Lower lobe of right lung (tissue), 2 donors: ENCODE measurements at regions not wholly inside any gene's neighbourhood (a gene's known extent, or its start where the extent isn't known, plus 50 kb on each side); places are given as distances from the start of the nearest gene placed in this dataset.
A peak's percentile ranks its signal among the peaks of the same experiment; 100 is the strongest.

Source experiments
- ATAC-seq, 2 donors: fragments of 200-7000 bp; cut with Tn5 transposase; one replicate each; pipeline ENCODE4 v1.9.1; 2020 to 2022; ENCODE audit warnings: mild to moderate bottlenecking in 2 of 2, moderate library complexity in 2 of 2
- DNase-seq: peaks from one replicate; pipeline ENCODE4 v3.0.0-alpha.2; 2020
- H3K27ac ChIP-seq: fragments of 200-600 bp; one replicate; pipeline ENCODE4 v1.8.0; 2022
- H3K27me3 ChIP-seq: fragments of 200-600 bp; one replicate; pipeline ENCODE4 v1.8.0; 2022; ENCODE audit warnings: low read depth
- H3K36me3 ChIP-seq: fragments of 200-600 bp; one replicate; pipeline ENCODE4 v1.8.0; 2022; ENCODE audit warnings: mild to moderate bottlenecking
- H3K4me1 ChIP-seq: fragments of 200-600 bp; one replicate; pipeline ENCODE4 v1.8.0; 2022
- H3K4me3 ChIP-seq: fragments of 200-600 bp; one replicate; pipeline ENCODE4 v1.8.0; 2022; ENCODE audit warnings: mild to moderate bottlenecking
- H3K9me3 ChIP-seq: fragments of 200-600 bp; one replicate; pipeline ENCODE4 v1.8.0; 2022
- intact Hi-C: fragments of 100-400 bp; cut with DNase I; formaldehyde crosslinking; loops from one replicate; pipeline ENCODE4 v1.11.0; 2022
- TF ChIP-seq, protein P1 (sequence below): fragments of 200-600 bp; IDR thresholded peaks from one replicate; pipeline ENCODE4 v1.8.0; 2022; ENCODE audit warnings: antibody characterized with exemption, mild to moderate bottlenecking
- donor health status: DM: no; HTN: yes; CAD: no; lungs with severe emphysema.

DNA sequence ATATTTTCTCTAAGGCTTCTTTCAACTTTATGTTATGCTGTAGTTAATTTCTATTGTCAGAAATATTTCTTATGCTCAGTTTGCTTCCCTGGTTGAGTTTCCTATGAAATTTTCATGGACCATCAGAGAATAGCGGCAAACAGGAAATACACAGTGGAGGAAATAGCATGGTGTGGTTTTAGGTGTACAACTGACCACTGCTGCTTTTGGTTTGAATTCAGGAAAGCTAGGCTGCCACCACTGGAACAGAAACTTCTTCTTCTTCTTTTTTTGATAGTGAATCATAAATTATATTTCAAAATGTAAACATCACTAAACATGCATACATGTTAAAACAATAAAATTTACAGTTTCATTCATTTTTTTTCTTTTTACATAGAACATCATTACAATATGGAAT lies 316.6 kb upstream of the TGFBR2 start:
- ATAC-seq = no peak

DNA sequence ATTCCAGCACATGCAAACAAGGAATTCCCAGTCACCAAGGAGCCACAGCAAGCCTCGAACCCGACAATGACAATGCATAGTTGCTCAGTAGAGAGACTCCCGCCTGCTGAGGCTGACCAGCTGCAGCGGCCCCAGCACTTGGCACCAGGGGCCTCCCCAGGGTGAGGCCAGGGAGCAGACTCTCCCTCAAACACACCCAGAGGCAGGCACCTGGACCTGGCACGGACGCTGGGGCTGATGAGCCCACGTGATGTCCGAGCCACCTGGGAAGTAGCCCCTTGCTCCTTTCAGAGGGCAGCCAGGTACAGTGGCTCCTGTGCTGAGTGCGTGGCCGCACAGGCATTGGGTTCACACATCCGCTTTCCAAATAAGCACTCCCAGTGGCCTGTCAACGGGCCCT lies 315.9 kb upstream of the TGFBR2 start:
- Histone ChIP-seq H3K4me1 (peaks cover 30% of the 10 kb centered on the region), H3K36me3 (no peaks in the 10 kb centered on the region), H3K4me3 (no peak overlapping the region), H3K27ac (no peak overlapping the region), H3K27me3 (no peaks in the 10 kb centered on the region), H3K9me3 (no peaks in the 10 kb centered on the region)
- TF ChIP-seq, protein P1, sequence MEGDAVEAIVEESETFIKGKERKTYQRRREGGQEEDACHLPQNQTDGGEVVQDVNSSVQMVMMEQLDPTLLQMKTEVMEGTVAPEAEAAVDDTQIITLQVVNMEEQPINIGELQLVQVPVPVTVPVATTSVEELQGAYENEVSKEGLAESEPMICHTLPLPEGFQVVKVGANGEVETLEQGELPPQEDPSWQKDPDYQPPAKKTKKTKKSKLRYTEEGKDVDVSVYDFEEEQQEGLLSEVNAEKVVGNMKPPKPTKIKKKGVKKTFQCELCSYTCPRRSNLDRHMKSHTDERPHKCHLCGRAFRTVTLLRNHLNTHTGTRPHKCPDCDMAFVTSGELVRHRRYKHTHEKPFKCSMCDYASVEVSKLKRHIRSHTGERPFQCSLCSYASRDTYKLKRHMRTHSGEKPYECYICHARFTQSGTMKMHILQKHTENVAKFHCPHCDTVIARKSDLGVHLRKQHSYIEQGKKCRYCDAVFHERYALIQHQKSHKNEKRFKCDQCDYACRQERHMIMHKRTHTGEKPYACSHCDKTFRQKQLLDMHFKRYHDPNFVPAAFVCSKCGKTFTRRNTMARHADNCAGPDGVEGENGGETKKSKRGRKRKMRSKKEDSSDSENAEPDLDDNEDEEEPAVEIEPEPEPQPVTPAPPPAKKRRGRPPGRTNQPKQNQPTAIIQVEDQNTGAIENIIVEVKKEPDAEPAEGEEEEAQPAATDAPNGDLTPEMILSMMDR = no peak
- intact Hi-C loops = no loop called here
- DNase-seq = peak; percentile 31
- ATAC-seq = no peak

More for the DNA sequence above, 316.6 kb upstream of the TGFBR2 start:
- no peaks in the 10 kb centered on the region for H3K36me3 ChIP-seq
- DNase-seq = no peak
- peaks cover 33% of the 10 kb centered on the region for H3K4me1 ChIP-seq
- intact Hi-C loops = no loop called here
- H3K9me3 ChIP-seq = no peaks in the 10 kb centered on the region
- TF ChIP-seq, protein P1 = no peak
- no peaks in the 10 kb centered on the region for H3K27me3 ChIP-seq
- H3K27ac ChIP-seq = no peak overlapping the region
- no peak overlapping the region for H3K4me3 ChIP-seq

DNA sequence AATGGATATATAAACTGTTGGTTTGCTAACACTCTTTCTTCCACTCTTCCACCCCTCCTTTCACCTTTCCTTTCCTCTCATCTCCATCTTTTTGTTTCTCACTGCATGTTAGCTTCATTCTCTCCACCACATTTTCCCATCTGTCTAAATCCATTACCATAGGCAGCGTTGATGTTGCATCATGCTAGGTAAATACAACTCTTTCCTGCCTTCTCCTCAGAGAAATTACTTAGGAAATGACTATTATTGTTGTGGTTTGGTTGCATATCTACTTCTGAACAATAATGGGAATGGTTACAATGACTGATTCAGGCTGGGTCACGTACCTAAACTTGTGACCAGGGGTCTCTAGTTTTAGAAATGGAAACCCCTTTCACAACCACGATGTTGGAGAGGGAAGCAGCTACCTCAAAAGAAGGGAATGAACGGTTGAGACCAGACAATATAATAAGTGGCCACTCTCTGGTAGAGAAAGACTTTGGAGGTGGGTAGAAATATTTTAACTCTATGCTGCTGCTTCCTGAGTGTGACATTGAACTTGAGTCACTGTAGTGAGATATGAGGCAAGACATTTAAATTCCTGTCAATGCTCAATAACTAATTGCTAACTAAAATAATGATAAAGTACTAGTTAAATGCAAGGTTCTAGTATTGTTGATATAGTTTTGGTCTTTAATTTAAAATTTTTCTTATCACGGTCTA lies 314.1 kb upstream of the TGFBR2 start:
- Histone ChIP-seq H3K4me1 (peaks cover 16% of the 10 kb centered on the region), H3K36me3 (no peaks in the 10 kb centered on the region), H3K27me3 (no peaks in the 10 kb centered on the region), H3K27ac (no peak overlapping the region), H3K4me3 (no peak overlapping the region), H3K9me3 (no peaks in the 10 kb centered on the region)
- ATAC-seq = no peak
- TF ChIP-seq, protein P1 = no peak
- intact Hi-C loops = no loop called here
- no peak for DNase-seq

DNA sequence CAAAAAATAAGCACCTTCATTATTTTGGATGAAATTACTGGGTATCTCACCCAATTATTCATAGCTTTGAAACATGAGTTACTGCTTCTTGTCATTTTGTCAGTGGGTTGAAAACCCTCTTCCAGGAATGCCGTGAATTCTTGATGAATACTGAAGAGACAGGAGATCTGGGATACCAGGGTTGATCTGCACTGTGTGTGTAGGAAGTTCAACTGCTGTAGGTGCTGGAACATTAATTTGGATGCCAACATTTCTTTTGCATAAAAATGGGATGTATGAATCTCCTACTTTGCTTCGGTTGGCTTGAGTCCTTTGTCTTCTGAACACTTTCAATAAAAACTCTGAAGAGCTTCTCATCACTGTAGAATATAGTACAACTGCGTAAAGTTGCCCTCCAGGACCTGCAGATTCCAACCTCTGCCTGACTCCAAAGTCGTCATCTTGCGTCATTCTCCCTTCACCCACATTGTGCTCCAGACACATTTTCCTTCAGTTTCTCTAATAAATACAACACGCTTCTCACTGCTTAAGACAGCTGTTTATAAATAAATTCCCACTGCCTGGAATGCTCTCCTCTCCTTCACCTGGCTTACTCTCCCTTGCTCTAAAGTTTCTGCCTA lies 312.7 kb upstream of the TGFBR2 start:
- ATAC-seq (no peak), DNase-seq (no peak)
- H3K27ac ChIP-seq = no peak overlapping the region
- TF ChIP-seq, protein P1 = no peak
- no peaks in the 10 kb centered on the region for H3K27me3 ChIP-seq
- no peak overlapping the region for H3K4me3 ChIP-seq
- H3K4me1 ChIP-seq = peaks cover 16% of the 10 kb centered on the region
- intact Hi-C loops = no loop called here
- no peaks in the 10 kb centered on the region for H3K36me3 ChIP-seq
- no peaks in the 10 kb centered on the region for H3K9me3 ChIP-seq

DNA sequence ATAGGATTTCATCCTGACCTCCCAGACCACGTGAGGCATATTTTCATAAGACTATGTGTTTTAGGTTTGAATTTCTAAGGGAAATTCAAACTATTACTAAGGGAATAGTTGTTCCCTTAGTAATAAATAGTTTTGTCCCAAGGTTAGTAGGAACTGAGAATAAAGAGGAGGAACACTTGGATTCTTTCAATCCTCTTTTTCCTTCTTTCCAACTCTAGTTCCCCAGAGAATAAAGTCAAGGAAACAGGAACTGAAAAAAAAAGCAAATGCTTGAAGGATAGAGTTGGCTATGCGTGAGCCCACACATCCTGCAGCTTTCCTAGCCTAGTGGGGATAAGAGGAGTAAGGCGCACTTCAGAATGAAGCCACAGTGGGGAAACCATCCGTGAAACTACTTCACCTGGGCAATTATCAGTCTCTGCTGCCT lies 312.1 kb upstream of the TGFBR2 start:
- Histone ChIP-seq H3K4me3 (no peak overlapping the region), H3K9me3 (no peaks in the 10 kb centered on the region), H3K27me3 (no peaks in the 10 kb centered on the region), H3K27ac (no peak overlapping the region), H3K36me3 (no peaks in the 10 kb centered on the region), H3K4me1 (peaks cover 12% of the 10 kb centered on the region)
- no peak for DNase-seq
- no peak for ATAC-seq
- TF ChIP-seq, protein P1 = no peak
- intact Hi-C loops = no loop called here
